PFSK-1 (cell line): ENCODE measurements at regions not wholly inside any gene's neighbourhood (a gene's known extent, or its start where the extent isn't known, plus 50 kb on each side); places are given as distances from the start of the nearest gene placed in this dataset.

Source experiments
- FOXP2 ChIP-seq: optimal IDR thresholded peaks from 2 replicates; pipeline ENCODE3; 2011; ENCODE audit warnings: borderline replicate concordance, control low read depth, inconsistent platforms; ENCODE audit not compliant: insufficient read depth; ENCODE audit errors: extremely low read length, extremely low read depth
- POLR2AphosphoS5 ChIP-seq: IDR thresholded peaks from 2 replicates; pipeline ENCODE4 v1.6.1; 2012; ENCODE audit warnings: low read depth, mild to moderate bottlenecking, control low read depth, low read length, moderate library complexity
- SIN3A ChIP-seq: IDR thresholded peaks from 2 replicates; pipeline ENCODE4 v1.6.1; 2012; ENCODE audit warnings: mild to moderate bottlenecking, low read length, moderate library complexity, borderline replicate concordance; ENCODE audit not compliant: insufficient read depth
- TAF1 ChIP-seq: IDR thresholded peaks from 2 replicates; pipeline ENCODE4 v1.6.1; 2012; ENCODE audit warnings: low read length, control low read depth, borderline replicate concordance; ENCODE audit not compliant: insufficient read depth
- TF ChIP-seq, protein P1 (sequence below), 2 experiments: IDR thresholded peaks; 2 replicates each; pipeline versions ENCODE4 v1.6.1 to v1.8.0; 2011 to 2012; ENCODE audit warnings: low read depth in 2 of 2, low read length in 2 of 2, control low read depth in 1 of 2, inconsistent platforms in 1 of 2, mild to moderate bottlenecking in 1 of 2, moderate library complexity in 1 of 2; ENCODE audit not compliant: insufficient read depth in 1 of 2

DNA sequence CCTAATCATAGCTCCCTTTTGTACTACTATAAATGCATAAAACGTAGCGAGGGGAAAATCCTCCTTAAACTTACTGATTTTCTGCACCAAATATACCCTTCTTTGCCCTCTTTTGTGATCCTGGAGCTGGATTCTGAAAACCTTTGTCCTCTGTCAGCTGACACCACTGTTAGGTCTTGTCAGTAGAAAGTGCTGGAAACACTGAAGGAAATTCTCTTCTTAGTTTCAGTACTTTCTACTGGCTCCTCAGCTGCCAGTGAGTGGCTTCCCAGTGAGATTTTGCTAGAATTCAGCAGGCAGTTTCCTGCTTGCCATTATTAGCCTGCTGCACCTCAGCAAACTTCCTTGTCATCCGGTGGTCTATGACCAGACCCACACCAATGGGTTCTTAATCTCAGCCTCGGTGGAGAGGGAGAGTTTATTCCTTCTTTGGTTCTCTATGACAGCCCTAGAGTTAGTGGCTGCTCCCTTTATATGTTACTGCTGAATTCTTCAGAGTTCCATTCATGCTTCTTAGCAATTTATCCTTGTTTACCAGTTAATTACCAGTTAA, 476.2 kb downstream of the FSCB start:
- TF ChIP-seq, protein P1, sequence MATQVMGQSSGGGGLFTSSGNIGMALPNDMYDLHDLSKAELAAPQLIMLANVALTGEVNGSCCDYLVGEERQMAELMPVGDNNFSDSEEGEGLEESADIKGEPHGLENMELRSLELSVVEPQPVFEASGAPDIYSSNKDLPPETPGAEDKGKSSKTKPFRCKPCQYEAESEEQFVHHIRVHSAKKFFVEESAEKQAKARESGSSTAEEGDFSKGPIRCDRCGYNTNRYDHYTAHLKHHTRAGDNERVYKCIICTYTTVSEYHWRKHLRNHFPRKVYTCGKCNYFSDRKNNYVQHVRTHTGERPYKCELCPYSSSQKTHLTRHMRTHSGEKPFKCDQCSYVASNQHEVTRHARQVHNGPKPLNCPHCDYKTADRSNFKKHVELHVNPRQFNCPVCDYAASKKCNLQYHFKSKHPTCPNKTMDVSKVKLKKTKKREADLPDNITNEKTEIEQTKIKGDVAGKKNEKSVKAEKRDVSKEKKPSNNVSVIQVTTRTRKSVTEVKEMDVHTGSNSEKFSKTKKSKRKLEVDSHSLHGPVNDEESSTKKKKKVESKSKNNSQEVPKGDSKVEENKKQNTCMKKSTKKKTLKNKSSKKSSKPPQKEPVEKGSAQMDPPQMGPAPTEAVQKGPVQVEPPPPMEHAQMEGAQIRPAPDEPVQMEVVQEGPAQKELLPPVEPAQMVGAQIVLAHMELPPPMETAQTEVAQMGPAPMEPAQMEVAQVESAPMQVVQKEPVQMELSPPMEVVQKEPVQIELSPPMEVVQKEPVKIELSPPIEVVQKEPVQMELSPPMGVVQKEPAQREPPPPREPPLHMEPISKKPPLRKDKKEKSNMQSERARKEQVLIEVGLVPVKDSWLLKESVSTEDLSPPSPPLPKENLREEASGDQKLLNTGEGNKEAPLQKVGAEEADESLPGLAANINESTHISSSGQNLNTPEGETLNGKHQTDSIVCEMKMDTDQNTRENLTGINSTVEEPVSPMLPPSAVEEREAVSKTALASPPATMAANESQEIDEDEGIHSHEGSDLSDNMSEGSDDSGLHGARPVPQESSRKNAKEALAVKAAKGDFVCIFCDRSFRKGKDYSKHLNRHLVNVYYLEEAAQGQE (IDR thresholded peaks at IDR 0.05; ENCODE audit: insufficient read depth in 1 of 2, low read depth in 2 of 2, low read length in 2 of 2) = no peak
- no peak for TF ChIP-seq FOXP2
- no peak for TF ChIP-seq TAF1
- no peak for TF ChIP-seq SIN3A

DNA sequence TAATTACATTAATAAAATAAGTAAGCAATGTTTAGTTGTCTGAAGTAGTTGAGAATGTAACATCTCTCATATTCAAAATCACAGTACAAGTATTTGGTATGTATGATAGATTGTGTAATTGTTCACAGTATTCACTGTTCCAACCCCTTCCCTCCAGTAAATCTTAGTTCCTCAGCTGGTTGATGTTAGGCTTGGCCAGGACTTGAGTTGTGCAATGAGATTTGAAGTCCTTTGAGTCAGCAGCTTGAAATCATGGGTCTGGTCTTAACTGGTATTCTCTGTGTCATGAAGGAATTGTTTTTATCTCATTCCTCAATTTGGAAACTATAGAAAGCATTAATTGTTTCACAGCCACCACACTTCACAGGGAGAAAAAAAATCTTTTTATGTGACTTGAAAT, 477.1 kb downstream of the FSCB start:
- TF ChIP-seq, protein P1 (IDR thresholded peaks at IDR 0.05; ENCODE audit: insufficient read depth in 1 of 2, low read depth in 2 of 2, low read length in 2 of 2) = no peak
- TF ChIP-seq POLR2AphosphoS5 (no peak), SIN3A (no peak), FOXP2 (no peak), TAF1 (no peak)

DNA sequence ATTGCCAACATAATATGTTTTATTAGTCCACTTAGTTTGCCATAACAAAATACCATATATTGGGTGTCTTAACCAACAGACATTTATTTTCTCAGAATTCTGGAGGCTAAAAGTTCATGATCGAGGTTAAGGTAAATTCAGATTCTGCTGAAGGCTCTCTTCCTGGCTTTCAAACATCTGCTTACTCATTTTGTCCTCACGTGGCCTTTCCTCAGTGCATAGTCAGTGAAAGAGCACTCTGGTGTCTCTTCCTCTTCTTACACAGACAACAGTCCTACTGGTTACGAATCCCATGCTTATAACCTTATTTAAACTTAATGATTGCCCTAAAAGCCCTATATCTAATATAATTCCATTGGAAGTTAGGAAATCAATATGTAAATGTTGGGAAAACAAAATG, 479.7 kb downstream of the FSCB start:
- TF ChIP-seq FOXP2 (no peak), TAF1 (no peak), POLR2AphosphoS5 (no peak), SIN3A (no peak)
- TF ChIP-seq, protein P1 (IDR thresholded peaks at IDR 0.05; ENCODE audit: insufficient read depth in 1 of 2, low read depth in 2 of 2, low read length in 2 of 2) = no peak

DNA sequence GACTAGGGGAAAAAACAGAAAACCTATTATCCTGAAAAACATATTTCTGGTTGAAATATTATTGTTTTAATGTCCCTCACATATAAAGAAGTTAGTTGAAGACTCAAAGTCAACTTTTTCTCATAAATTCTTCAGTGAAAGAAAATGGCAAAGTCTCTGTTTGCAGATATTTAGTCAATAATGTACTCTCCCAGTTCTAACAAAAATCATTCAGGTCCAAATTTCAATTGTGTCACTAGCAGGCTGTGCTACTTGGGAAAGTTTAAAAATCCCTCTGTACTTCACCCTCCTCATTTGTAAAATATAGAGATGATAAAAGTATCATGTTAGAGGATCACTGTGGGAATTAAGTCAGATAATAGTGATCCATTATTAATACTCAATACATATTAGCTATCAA, 496.5 kb downstream of the FSCB start:
- TF ChIP-seq TAF1 (no peak), SIN3A (no peak), FOXP2 (no peak), POLR2AphosphoS5 (no peak)
- TF ChIP-seq, protein P1 (IDR thresholded peaks at IDR 0.05; ENCODE audit: insufficient read depth in 1 of 2, low read depth in 2 of 2, low read length in 2 of 2) = no peak

DNA sequence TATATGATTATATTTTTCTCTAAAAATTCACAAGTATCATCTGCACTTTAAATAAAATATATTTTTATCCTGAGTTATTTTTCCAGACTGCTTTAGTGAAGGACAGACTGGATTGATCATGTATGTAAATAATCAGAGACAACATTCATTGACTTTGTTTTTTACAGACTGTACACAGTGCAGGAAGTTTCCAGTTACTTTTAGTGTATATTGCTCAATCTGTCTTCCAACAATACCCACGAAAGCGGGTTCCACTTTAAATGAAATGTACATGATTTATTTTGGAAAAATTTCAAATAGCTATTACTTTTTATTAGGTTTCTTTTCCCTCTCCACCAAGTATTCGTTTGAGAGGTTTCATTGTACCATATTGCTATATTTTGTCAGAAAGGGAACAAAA, 497.0 kb downstream of the FSCB start:
- TF ChIP-seq SIN3A (no peak), FOXP2 (no peak), POLR2AphosphoS5 (no peak), TAF1 (no peak)
- TF ChIP-seq, protein P1 (IDR thresholded peaks at IDR 0.05; ENCODE audit: insufficient read depth in 1 of 2, low read depth in 2 of 2, low read length in 2 of 2) = no peak
